ENCODE measurements at regions not wholly inside any gene's neighbourhood (a gene's known extent, or its start where the extent isn't known, plus 50 kb on each side); places are given as distances from the start of the nearest gene placed in this dataset.

GRCh38 chr6:134605034-134605433, 287.1 kb upstream of the SGK1 start (continued):
- TF ChIP-seq ZBTB5 (IDR thresholded peaks at IDR 0.05): no peak
- TF ChIP-seq ZFX (CRISPR knock-in tag; IDR thresholded peaks at IDR 0.05): no peak
- TF ChIP-seq BDP1 (IDR thresholded peaks at IDR 0.05; ENCODE audit: insufficient read depth, insufficient read length): no peak
- peak; percentile 22; the same call in 1 of the 2 replicates for TF ChIP-seq SMAD4 (CRISPR knock-in tag; conservative IDR thresholded peaks at IDR 0.05)
- no peak for TF ChIP-seq SRF (CRISPR knock-in tag; IDR thresholded peaks at IDR 0.05)
- no peak for TF ChIP-seq PCBP2 (IDR thresholded peaks at IDR 0.05; ENCODE audit: low read depth, low read length, poor library complexity, severe bottlenecking)
- TF ChIP-seq ZNF174 (CRISPR knock-in tag; IDR thresholded peaks at IDR 0.05): no peak
- TF ChIP-seq STAT5B (CRISPR knock-in tag; IDR thresholded peaks at IDR 0.05): no peak
- TF ChIP-seq JUN (IDR thresholded peaks at IDR 0.05; ENCODE audit: borderline replicate concordance, low read depth, low read length): no peak
- no peak for TF ChIP-seq JUN (CRISPR knock-in tag; IDR thresholded peaks at IDR 0.05; ENCODE audit: borderline replicate concordance)
- TF ChIP-seq ZNF699 (CRISPR knock-in tag; IDR thresholded peaks at IDR 0.05; ENCODE audit: insufficient replicate concordance): no peak
- no peak for TF ChIP-seq NR1H2 (CRISPR knock-in tag; IDR thresholded peaks at IDR 0.05)
- TF ChIP-seq ZNF707 (CRISPR knock-in tag; conservative IDR thresholded peaks at IDR 0.05): no peak
- no peak for TF ChIP-seq SIN3A (IDR thresholded peaks at IDR 0.05; ENCODE audit: borderline replicate concordance in 2 of 2, control insufficient read depth in 1 of 2, low read depth in 2 of 2, low read length in 2 of 2)
- no peak for TF ChIP-seq PHF20 (IDR thresholded peaks at IDR 0.05; ENCODE audit: partially characterized antibody)
- TF ChIP-seq NFE2L1 (tag; IDR thresholded peaks at IDR 0.05; ENCODE audit: borderline replicate concordance, low read depth): no peak
- no peak for TF ChIP-seq MCM2 (IDR thresholded peaks at IDR 0.05; ENCODE audit: low read depth)
- no peak for TF ChIP-seq HBP1 (CRISPR knock-in tag; IDR thresholded peaks at IDR 0.05)
- TF ChIP-seq, protein P1, sequence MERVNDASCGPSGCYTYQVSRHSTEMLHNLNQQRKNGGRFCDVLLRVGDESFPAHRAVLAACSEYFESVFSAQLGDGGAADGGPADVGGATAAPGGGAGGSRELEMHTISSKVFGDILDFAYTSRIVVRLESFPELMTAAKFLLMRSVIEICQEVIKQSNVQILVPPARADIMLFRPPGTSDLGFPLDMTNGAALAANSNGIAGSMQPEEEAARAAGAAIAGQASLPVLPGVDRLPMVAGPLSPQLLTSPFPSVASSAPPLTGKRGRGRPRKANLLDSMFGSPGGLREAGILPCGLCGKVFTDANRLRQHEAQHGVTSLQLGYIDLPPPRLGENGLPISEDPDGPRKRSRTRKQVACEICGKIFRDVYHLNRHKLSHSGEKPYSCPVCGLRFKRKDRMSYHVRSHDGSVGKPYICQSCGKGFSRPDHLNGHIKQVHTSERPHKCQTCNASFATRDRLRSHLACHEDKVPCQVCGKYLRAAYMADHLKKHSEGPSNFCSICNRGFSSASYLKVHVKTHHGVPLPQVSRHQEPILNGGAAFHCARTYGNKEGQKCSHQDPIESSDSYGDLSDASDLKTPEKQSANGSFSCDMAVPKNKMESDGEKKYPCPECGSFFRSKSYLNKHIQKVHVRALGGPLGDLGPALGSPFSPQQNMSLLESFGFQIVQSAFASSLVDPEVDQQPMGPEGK (CRISPR knock-in tag; IDR thresholded peaks at IDR 0.05; ENCODE audit: borderline replicate concordance): no peak
- TF ChIP-seq PHB (CRISPR knock-in tag; IDR thresholded peaks at IDR 0.05): no peak
- peak; percentile 37; the same call in 1 of the 2 replicates for TF ChIP-seq TEAD4 (IDR thresholded peaks at IDR 0.05; ENCODE audit: low read length)
- TF ChIP-seq TEAD4 (CRISPR knock-in tag; IDR thresholded peaks at IDR 0.05; ENCODE audit: borderline replicate concordance): no peak
- TF ChIP-seq ZNF140 (CRISPR knock-in tag; IDR thresholded peaks at IDR 0.05): no peak
- TF ChIP-seq ZNF217 (CRISPR knock-in tag; IDR thresholded peaks at IDR 0.05): no peak
